GM19467 (cell line): ENCODE measurements at regions not wholly inside any gene's neighbourhood (a gene's known extent, or its start where the extent isn't known, plus 50 kb on each side); places are given as distances from the start of the nearest gene placed in this dataset.

Experiments
- ATAC-seq: cut with Tn5 transposase; IDR thresholded peaks from one replicate; pipeline ENCODE4 v1.9.1; 2021; ENCODE audit warnings: mild to moderate bottlenecking, moderate library complexity; ENCODE audit not compliant: unreplicated experiment

DNA sequence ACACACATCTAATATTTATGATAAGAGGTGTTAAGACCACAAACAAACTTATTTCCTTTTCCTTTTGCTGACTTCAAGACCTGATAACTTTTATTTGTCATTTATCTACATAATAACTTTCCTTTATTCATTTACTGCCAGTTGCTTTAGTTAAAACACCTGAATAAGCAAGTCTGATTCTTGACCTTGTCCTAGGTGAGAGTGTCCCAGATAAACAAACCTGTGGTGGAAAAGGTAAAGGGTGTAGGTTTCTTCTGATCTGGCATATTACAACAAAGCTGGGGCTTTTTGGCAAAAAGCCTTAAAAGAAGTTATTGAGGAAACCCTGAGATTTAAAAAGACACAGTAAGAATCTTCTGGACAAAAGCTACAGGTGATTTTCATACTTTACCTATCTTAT, 191.5 kb downstream of the ZBBX start:
- no peak for ATAC-seq

GRCh38 chr3:167187221-167187620, 192.9 kb downstream of the ZBBX start:
- ATAC-seq: no peak

GRCh38 chr3:167184511-167184910, 195.6 kb downstream of the ZBBX start:
- ATAC-seq: no peak

DNA sequence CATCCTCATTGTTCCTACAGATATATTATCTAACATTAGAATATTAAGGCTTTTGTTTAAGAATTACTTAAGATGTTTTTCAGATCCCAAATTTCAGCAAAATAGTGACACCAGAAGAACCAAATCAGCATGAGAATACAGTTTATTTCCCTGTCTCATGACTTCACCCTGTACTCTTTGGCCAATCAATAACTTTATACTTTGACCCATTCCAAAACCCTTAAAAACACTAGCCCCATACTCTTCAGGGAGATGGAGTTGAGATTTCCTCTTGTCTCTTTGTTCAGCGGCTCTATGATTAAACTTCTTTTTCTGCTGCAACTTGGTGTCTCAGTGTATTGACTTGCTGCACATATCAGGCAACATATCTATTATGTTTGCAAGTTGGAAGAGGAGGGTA, 207.7 kb downstream of the ZBBX start:
- no peak for ATAC-seq

DNA sequence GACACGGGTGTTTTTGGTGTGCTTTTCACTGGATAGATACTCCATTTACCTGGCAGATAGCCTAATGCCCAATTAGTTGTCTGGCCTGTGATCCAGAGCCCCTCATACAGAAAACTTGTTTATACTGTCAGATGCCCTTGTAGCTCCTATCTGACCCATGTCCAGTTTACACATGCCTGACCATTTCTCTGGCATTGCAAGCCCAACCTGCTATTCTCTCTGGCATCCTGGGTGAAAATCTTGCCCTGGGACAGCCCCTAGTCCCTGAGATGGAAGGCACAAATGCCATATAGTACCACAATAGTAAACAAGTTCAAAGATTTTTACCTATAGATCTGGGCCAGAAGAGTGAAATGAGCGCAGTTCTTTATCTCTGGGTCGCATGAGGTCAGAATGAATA, 212.6 kb downstream of the ZBBX start:
- no peak for ATAC-seq

DNA sequence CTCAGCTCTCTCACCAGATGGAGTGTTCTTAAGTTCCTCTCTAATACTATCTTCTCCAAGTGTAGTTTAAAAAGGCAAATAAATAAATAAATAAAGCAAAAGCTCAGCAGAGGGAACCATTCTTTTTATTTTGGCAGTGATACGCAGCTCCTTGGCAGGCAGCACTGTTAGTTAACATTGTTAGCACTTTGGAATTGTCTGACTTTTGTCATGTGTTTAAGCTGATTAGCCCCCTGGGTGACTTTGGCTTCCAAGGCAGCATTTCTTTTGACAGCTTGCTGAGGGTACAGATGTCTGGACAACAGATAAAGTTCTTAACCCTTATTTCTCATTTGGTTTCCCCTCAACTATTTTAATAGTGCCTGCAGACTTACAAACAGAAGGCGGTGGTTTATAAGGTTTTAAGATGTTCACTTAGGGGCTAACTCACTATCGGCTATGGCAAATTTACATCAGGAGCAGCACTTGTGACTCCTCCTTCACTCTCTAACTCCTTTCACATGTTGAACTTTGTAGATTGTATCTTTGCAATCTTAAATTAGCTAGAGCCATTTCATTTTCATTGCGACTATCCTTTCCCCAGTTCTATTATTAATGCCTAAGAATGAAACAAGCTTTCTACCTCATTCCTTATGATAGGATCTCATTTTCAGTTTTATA, 213.4 kb downstream of the ZBBX start:
- no peak for ATAC-seq

DNA sequence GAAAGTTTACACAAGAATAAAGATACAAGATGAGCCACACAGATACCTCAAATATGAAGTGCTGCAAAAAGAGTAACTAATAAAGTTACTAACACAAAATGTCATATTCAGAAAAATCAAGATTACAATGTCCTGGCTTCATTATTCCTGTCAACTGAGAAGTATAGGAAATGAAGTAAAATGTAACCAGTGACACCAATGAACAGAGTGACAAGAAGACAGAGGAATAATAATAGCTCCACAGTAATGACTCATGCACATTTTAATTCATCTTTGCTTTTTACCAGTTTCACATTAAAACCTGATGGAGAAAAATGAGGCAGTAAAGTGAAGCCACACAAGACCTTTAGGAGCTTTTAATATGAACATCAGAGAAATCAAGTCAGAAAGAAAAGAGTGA, 214.1 kb downstream of the ZBBX start:
- ATAC-seq: no peak

GRCh38 chr3:167163580-167163979, 216.5 kb downstream of the ZBBX start:
- ATAC-seq: no peak

- ATAC-seq: no peak
Observed at GRCh38 chr3:167162083-167162482, 218.0 kb downstream of the ZBBX start.

- no peak for ATAC-seq
Observed at GRCh38 chr3:167160781-167161180, 219.3 kb downstream of the ZBBX start.

DNA sequence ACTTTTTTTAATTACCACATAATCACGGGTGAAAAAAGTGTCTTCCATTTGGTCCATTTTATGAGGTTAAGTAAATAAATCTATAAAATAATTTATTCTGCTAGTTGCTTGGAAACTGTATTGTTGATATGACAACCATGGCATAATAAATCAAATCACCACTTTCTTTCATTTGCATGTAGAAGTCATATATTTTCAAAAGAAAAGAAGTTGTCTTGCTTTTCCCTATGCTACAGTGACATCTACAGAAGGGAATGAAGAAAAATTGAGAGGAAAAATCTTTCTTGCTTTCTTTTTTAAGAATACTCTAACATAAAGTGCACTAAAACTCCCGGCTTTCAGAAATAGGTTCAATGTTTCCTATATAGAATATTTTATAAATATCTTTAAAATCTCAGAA, 228.5 kb downstream of the ZBBX start:
- ATAC-seq: no peak

DNA sequence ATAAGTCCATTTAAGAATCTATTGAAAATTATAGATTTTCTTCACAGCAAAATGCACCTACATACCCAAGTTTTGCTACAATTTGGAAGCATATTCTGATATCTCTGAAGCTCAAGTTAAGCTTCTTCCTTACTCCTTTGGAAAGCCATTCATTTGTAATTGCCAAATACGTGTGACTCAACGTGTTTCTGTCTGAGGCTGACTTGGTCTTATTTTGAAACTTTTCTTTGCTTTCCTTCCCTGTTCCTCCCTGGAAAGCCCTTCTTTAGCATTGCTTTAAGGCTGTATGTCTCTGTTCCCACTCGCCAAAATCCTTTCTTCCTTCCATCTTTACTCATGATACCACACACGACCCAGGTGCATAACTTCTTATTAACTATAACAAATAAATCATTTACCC, 232.0 kb downstream of the ZBBX start:
- ATAC-seq: no peak

DNA sequence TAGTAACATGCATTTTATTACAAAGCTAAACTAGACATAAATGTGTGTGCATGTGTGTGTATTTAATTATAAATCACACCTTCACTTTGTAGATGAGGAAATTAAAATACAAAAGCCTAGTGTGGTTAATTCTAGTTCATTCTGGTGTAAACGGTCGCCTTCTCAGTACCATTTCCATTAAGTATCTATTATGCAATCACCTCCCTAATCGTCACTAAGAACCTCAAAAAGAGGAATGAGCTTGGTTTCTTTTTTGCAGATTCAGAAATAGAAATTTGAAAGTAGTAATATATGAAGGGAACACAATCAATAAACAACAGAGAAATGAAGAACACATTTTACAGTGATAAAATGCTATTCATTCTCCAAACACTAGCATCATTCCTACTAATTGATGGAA, 233.2 kb downstream of the ZBBX start:
- no peak for ATAC-seq

DNA sequence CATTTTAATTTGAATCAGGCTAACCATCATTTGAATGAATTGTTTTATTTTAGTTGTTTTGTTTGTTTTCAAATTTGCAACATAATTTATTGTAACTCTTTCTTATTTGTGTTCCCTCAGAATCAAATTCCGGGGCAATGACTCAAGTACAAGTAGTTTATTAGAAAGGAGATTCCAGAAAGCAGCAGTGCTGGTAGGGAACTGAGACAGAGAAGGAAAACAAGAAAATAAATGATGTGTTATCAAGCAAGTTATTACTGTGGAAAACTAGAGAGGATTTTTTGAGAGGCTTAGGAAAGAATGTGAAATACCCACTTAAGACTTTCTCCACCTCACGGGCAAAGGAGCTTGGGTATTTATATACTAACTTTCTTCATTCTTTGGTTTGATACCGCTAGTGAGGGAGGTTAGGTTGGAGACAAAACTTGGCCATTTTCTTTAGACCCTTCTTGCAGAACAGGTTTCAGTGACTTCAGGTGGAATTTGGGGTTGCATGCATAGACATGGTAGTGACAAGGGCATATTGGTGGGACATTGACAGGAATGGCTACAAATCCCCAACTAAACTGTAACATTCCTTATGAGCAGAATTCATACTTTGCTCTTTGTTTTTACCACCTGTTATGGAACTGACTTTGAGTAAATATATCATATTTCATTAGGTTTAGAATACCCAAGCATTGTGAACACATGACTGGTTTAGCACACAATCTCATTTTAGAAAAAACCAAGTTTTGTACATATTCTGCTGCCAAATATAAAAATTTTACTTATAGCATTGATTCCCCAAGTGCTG, 254.3 kb downstream of the ZBBX start:
- ATAC-seq: no peak

DNA sequence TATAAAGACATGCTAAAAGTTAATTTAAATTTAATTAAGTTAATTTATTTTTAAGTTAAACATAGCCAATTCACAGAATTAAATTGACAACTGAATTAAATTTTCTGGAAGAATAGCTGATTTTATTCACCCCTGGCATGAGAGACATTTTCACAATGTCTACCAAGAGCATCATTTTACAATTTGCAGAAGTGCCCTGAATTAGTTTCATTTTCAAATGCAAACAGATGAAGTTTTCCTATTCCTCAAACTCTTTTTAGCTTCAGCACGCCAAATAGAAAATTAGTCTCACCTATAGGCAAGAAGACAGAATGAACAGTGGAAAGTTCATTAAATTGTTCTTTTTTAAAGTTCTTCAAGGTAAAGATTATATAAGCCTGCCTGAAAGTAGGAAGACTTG, 259.3 kb downstream of the ZBBX start:
- ATAC-seq: no peak

GRCh38 chr3:167116120-167116922, 263.8 kb downstream of the ZBBX start:
- no peak for ATAC-seq

GRCh38 chr3:167115331-167115934, 264.7 kb downstream of the ZBBX start:
- no peak for ATAC-seq

DNA sequence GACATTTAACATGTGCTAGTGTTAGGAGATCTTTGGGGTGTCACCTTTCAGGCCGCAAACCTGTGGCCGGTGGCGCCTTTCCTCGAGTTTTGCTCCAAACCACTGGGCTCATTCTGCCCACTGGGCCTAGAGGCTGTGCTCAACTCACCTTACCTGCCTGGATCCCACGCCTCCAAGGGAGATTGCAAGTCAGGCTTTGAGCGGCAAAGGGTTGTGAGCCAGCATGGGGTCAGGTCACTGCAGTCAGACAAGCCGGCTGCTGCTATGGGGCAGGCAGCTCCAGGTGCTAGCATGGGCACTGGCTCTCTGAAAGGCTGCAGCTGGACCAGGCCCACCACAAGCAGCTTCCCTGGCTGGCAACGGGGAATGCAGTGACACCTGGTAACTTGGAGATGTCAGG, 265.5 kb downstream of the ZBBX start:
- ATAC-seq: no peak

- ATAC-seq: no peak
Observed at GRCh38 chr3:167113035-167113830, 266.9 kb downstream of the ZBBX start.

GRCh38 chr3:167110901-167111300, 269.2 kb downstream of the ZBBX start:
- ATAC-seq: no peak

DNA sequence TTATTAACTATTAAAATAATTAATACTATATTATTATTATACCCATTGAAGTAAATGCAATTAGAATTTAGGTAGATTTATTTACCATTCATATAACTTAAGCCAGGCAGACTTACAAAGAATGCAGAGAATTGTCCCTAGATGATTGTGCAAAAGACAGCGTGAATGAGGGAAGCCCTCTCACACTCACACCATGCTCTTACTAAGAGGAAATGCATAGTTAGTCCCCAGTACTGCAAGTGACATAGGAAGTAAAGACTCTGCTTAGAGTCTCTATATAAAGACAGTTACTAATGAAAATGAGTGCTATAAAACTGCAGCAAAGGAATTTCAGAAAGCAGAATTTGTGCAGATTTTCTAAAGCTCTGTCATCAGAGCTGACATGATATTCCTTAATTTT, 270.4 kb downstream of the ZBBX start:
- no peak for ATAC-seq
